ENCODE measurements at regions not wholly inside any gene's neighbourhood (a gene's known extent, or its start where the extent isn't known, plus 50 kb on each side); places are given as distances from the start of the nearest gene placed in this dataset.

- DNase-seq (ENCODE audit: low spot score): no peak
- no peak overlapping the region for H3K4me3 ChIP-seq (ENCODE audit: low read depth, low read length, poor library complexity, severe bottlenecking)
- H3K27me3 ChIP-seq (replicated peaks; ENCODE audit: insufficient read depth, low read depth, low read length, poor library complexity): no peaks in the 10 kb centered on the region
- H3K36me3 ChIP-seq (ENCODE audit: insufficient read depth, low read length, poor library complexity, severe bottlenecking): no peaks in the 10 kb centered on the region
- CTCF ChIA-PET: no interaction called here
- no peak for TF ChIP-seq CTCF (conservative IDR thresholded peaks at IDR 0.05; ENCODE audit: low read depth, low read length)
- no peak for TF ChIP-seq EZH2 (IDR thresholded peaks at IDR 0.05; ENCODE audit: borderline replicate concordance, low read depth, low read length, poor library complexity, severe bottlenecking)
- POLR2A ChIA-PET (ENCODE audit: low non-redundant PET): no interaction called here
- H3K9me3 ChIP-seq (ENCODE audit: low read depth, low read length, poor library complexity, severe bottlenecking): no peaks in the 10 kb centered on the region
- BruUV-seq (replicated peaks): no TSS peak
- no peak overlapping the region for H3K27ac ChIP-seq (ENCODE audit: low read depth, low read length, poor library complexity, severe bottlenecking)
- H3K4me1 ChIP-seq (ENCODE audit: insufficient read depth, low read length, poor library complexity, severe bottlenecking): peaks cover 12% of the 10 kb centered on the region
- intact Hi-C loops (cut with micrococcal nuclease; ENCODE audit: unreplicated experiment): no loop called here
Observed at GRCh38 chr6:67608099-67608749, 1026.9 kb upstream of the ADGRB3 start.

DNA sequence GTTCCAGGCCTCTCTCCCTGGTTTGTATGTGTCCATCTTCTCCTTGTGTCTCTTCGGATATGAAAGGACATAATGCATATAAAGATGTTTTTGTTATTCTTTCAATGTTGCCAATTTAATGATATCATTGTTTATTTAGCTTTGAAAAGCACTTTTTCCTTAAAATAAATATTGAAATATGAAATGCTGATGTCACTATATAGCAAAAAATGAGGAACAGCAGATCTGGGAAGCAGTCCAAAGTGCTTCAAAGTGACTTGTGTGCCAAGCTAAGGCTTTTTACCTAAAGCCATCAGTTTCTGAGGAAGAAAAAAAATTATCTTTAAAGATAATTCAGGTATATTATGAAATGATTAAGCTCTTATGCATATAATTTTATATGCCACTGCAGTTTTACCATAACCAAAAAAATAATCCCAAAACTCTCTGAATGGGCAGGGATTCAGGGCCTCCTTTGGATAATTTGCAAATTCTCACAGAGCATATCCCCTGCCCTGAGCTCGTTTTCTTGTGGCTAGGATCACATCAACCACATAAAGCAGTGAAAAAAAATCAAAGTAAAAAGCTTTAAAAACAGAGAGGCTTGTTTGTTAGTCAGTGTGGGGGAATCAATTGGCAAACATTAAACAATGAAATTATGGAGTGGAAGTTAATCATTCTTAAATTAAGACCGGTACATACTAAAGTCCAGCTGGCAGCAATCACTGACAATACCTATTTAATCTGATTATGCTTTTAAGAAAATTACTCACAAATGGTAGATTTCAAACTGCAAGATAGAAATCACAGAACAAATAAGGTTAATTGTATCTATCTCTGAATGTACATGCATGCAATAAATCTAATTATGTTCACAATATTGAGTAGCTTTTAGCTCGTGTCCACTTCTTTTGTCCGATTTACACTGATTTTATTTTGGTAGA, 1027.9 kb upstream of the ADGRB3 start:
- TF ChIP-seq EZH2 (IDR thresholded peaks at IDR 0.05; ENCODE audit: borderline replicate concordance, low read depth, low read length, poor library complexity, severe bottlenecking): no peak
- no peak for TF ChIP-seq CTCF (conservative IDR thresholded peaks at IDR 0.05; ENCODE audit: low read depth, low read length)
- Histone ChIP-seq H3K4me1 (ENCODE audit: insufficient read depth, low read length, poor library complexity, severe bottlenecking) (peaks cover 12% of the 10 kb centered on the region), H3K9me3 (ENCODE audit: low read depth, low read length, poor library complexity, severe bottlenecking) (no peaks in the 10 kb centered on the region), H3K27ac (ENCODE audit: low read depth, low read length, poor library complexity, severe bottlenecking) (no peak overlapping the region), H3K36me3 (ENCODE audit: insufficient read depth, low read length, poor library complexity, severe bottlenecking) (no peaks in the 10 kb centered on the region), H3K4me3 (ENCODE audit: low read depth, low read length, poor library complexity, severe bottlenecking) (no peak overlapping the region), H3K27me3 (replicated peaks; ENCODE audit: insufficient read depth, low read depth, low read length, poor library complexity) (no peaks in the 10 kb centered on the region)
- ChIA-PET CTCF (no interaction called here), POLR2A (ENCODE audit: low non-redundant PET) (no interaction called here)
- intact Hi-C loops (cut with micrococcal nuclease; ENCODE audit: unreplicated experiment): no loop called here
- DNase-seq (ENCODE audit: low spot score): no peak
- no TSS peak for BruUV-seq (replicated peaks)

- Histone ChIP-seq H3K4me1 (ENCODE audit: insufficient read depth, low read length, poor library complexity, severe bottlenecking) (no peaks in the 10 kb centered on the region), H3K27me3 (replicated peaks; ENCODE audit: insufficient read depth, low read depth, low read length, poor library complexity) (no peaks in the 10 kb centered on the region), H3K27ac (ENCODE audit: low read depth, low read length, poor library complexity, severe bottlenecking) (no peak overlapping the region), H3K9me3 (ENCODE audit: low read depth, low read length, poor library complexity, severe bottlenecking) (no peaks in the 10 kb centered on the region), H3K4me3 (ENCODE audit: low read depth, low read length, poor library complexity, severe bottlenecking) (no peak overlapping the region), H3K36me3 (ENCODE audit: insufficient read depth, low read length, poor library complexity, severe bottlenecking) (no peaks in the 10 kb centered on the region)
- BruUV-seq (replicated peaks): no TSS peak
- no peak for TF ChIP-seq CTCF (conservative IDR thresholded peaks at IDR 0.05; ENCODE audit: low read depth, low read length)
- no peak for TF ChIP-seq EZH2 (IDR thresholded peaks at IDR 0.05; ENCODE audit: borderline replicate concordance, low read depth, low read length, poor library complexity, severe bottlenecking)
- intact Hi-C loops (cut with micrococcal nuclease; ENCODE audit: unreplicated experiment): no loop called here
- POLR2A ChIA-PET (ENCODE audit: low non-redundant PET): no interaction called here
- no peak for DNase-seq (ENCODE audit: low spot score)
- CTCF ChIA-PET: no interaction called here
Observed at GRCh38 chr6:67594366-67594765, 1040.7 kb upstream of the ADGRB3 start.

Measured in A673 (cell line).